Psoas muscle (tissue), 7 donors: ENCODE measurements at regions not wholly inside any gene's neighbourhood (a gene's known extent, or its start where the extent isn't known, plus 50 kb on each side); places are given as distances from the start of the nearest gene placed in this dataset.

Source experiments
- ATAC-seq, 4 donors: fragments of 200-7000 bp; cut with Tn5 transposase; one replicate each; pipeline ENCODE4 v1.9.1; 2020; ENCODE audit warnings: moderate library complexity in 3 of 4, mild to moderate bottlenecking in 2 of 4
- DNase-seq, 2 donors: peaks; one replicate each; pipeline ENCODE4 v3.0.0-alpha.2; 2020
- H3K27ac ChIP-seq: fragments of 200-600 bp; one replicate; pipeline ENCODE4 v1.8.0; 2022
- H3K27me3 ChIP-seq, 3 donors: fragments of 200-600 bp in 1 of 3; one replicate each; pipeline versions ENCODE4 v1.6.1 to v1.8.0; 2013 to 2022; ENCODE audit warnings: low read length in 2 of 3, mild to moderate bottlenecking in 2 of 3, moderate library complexity in 1 of 3; ENCODE audit not compliant: insufficient read depth in 3 of 3
- H3K36me3 ChIP-seq, 2 donors: fragments of 200-600 bp in 1 of 2; one replicate each; pipeline versions ENCODE4 v1.6.1 to v1.8.0; 2013 to 2022; ENCODE audit warnings: low read depth in 1 of 2, mild to moderate bottlenecking in 1 of 2, moderate library complexity in 1 of 2; ENCODE audit not compliant: insufficient read depth in 1 of 2
- H3K4me1 ChIP-seq: fragments of 200-600 bp; one replicate; pipeline ENCODE4 v1.8.0; 2022
- H3K4me3 ChIP-seq: fragments of 200-600 bp; one replicate; pipeline ENCODE4 v1.8.0; 2022; ENCODE audit warnings: mild to moderate bottlenecking
- H3K9me3 ChIP-seq: fragments of 200-600 bp; one replicate; pipeline ENCODE4 v1.8.0; 2022
- WGBS, 3 donors: extraction: QIAGEN DNeasy Blood & Tissue Kit; methylation state at CpG; one replicate each; pipeline versions ENCODE4 v1.1.6 to v1.1.7; 2013; 5-methylcytosine and 5-hydroxymethylcytosine counted together
- intact Hi-C, 2 donors: fragments of 100-400 bp; cut with DNase I; formaldehyde crosslinking; loops; one replicate each; pipeline versions ENCODE4 v1.11.0 to v1.14.2; 2022
- TF ChIP-seq, protein P1 (sequence below): fragments of 200-600 bp; IDR thresholded peaks from one replicate; pipeline ENCODE4 v1.8.0; 2022; ENCODE audit warnings: antibody characterized with exemption
- donor health status: healthy with polysubstance abuse.
- donor health status: DM: no; HTN: no; CAD: no; lungs with moderate emphysema.
- donor health status: Bipolar disorder and iron deficiency.
- donor health status: healthy.
- donor health status: DM: yes; HTN: yes; CAD: no.
- donor health status: DM: no; HTN: no; CAD: no.
- donor health status: DM: yes; HTN: yes; CAD: no.

DNA sequence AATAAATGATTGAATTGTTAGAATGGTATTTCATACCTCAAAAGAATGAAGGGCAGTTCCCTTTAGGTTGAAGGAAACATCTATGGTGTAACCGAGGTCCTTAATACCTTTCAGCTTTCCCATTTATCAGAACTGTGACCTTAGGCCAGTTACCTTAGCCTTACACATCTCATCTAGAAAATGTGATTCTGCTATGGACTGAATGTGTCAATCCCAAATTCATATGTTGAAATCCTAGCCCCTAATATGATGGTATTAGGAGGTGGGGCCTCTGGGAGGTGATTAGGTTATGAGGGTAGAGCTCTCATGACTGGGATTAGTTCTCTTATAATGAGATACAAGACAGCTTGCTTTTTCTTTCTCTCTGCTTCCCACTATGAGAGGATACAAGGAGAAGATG lies 441.9 kb downstream of the PLK2 start:
- intact Hi-C loops, result no loop called here
- WGBS, 3 donors, result 96 to 100% (median 97%) methylated on average over 1 of the region's 1 CpG
- TF ChIP-seq, protein P1, sequence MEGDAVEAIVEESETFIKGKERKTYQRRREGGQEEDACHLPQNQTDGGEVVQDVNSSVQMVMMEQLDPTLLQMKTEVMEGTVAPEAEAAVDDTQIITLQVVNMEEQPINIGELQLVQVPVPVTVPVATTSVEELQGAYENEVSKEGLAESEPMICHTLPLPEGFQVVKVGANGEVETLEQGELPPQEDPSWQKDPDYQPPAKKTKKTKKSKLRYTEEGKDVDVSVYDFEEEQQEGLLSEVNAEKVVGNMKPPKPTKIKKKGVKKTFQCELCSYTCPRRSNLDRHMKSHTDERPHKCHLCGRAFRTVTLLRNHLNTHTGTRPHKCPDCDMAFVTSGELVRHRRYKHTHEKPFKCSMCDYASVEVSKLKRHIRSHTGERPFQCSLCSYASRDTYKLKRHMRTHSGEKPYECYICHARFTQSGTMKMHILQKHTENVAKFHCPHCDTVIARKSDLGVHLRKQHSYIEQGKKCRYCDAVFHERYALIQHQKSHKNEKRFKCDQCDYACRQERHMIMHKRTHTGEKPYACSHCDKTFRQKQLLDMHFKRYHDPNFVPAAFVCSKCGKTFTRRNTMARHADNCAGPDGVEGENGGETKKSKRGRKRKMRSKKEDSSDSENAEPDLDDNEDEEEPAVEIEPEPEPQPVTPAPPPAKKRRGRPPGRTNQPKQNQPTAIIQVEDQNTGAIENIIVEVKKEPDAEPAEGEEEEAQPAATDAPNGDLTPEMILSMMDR, result no peak
- peaks cover 9% of the 10 kb centered on the region for H3K4me1 ChIP-seq
- H3K9me3 ChIP-seq, result no peaks in the 10 kb centered on the region
- H3K4me3 ChIP-seq, result no peak overlapping the region
- ATAC-seq (no peak), DNase-seq (no peak)
- no peaks in the 10 kb centered on the region for H3K36me3 ChIP-seq
- H3K27me3 ChIP-seq, result no peaks in the 10 kb centered on the region
- no peak overlapping the region for H3K27ac ChIP-seq

GRCh38 chr5:58016877-58017276 lies 443.0 kb downstream of the PLK2 start:
- intact Hi-C loops, result no loop called here
- 75 to 91% (median 85%) methylated on average over 2 of the region's 2 CpGs for WGBS, 3 donors
- Histone ChIP-seq H3K27me3 (no peaks in the 10 kb centered on the region), H3K36me3 (no peaks in the 10 kb centered on the region), H3K4me3 (no peak overlapping the region), H3K9me3 (no peaks in the 10 kb centered on the region), H3K27ac (no peak overlapping the region), H3K4me1 (peaks cover 9% of the 10 kb centered on the region)
- no peak for ATAC-seq
- TF ChIP-seq, protein P1, result no peak
- DNase-seq, result no peak

GRCh38 chr5:58016358-58016757 lies 443.5 kb downstream of the PLK2 start:
- no peak overlapping the region for H3K4me3 ChIP-seq
- TF ChIP-seq, protein P1, result no peak
- no peaks in the 10 kb centered on the region for H3K36me3 ChIP-seq
- intact Hi-C loops, result no loop called here
- DNase-seq (peak in 1 of 2 donors; percentile 19), ATAC-seq (peak in 2 of 4 donors; percentile 38 to 43)
- WGBS, 3 donors, result 61 to 79% (median 62%) methylated on average over 6 of the region's 6 CpGs
- no peaks in the 10 kb centered on the region for H3K9me3 ChIP-seq
- peaks cover 9% of the 10 kb centered on the region for H3K4me1 ChIP-seq
- no peaks in the 10 kb centered on the region for H3K27me3 ChIP-seq
- H3K27ac ChIP-seq, result no peak overlapping the region

GRCh38 chr5:58015175-58015574 lies 444.7 kb downstream of the PLK2 start:
- DNase-seq, result no peak
- H3K36me3 ChIP-seq, result no peaks in the 10 kb centered on the region
- TF ChIP-seq, protein P1, result no peak
- no peak overlapping the region for H3K27ac ChIP-seq
- H3K27me3 ChIP-seq, result no peaks in the 10 kb centered on the region
- no peak for ATAC-seq
- H3K9me3 ChIP-seq, result no peaks in the 10 kb centered on the region
- 93 to 97% (median 95%) methylated on average over 3 of the region's 3 CpGs for WGBS, 3 donors
- intact Hi-C loops, result no loop called here
- H3K4me1 ChIP-seq, result peaks cover 9% of the 10 kb centered on the region
- no peak overlapping the region for H3K4me3 ChIP-seq

- H3K27ac ChIP-seq, result no peak overlapping the region
- no peak for DNase-seq
- no peaks in the 10 kb centered on the region for H3K27me3 ChIP-seq
- peaks cover 1% of the 10 kb centered on the region for H3K4me1 ChIP-seq
- WGBS, 3 donors, result 88 to 97% (median 92%) methylated on average over 9 of the region's 9 CpGs
- ATAC-seq, result no peak
- TF ChIP-seq, protein P1, result no peak
- no peaks in the 10 kb centered on the region for H3K36me3 ChIP-seq
- no peaks in the 10 kb centered on the region for H3K9me3 ChIP-seq
- H3K4me3 ChIP-seq, result no peak overlapping the region
- intact Hi-C loops, result no loop called here
Observed at GRCh38 chr5:58013542-58014258, 446.2 kb downstream of the PLK2 start.
